Astrocyte (in vitro differentiated cells and primary cell): ENCODE measurements at regions not wholly inside any gene's neighbourhood (a gene's known extent, or its start where the extent isn't known, plus 50 kb on each side); places are given as distances from the start of the nearest gene placed in this dataset.

Experiments
- EZH2 ChIP-seq: IDR thresholded peaks from 2 replicates; pipeline ENCODE4 v1.6.1; 2012; ENCODE audit warnings: mild to moderate bottlenecking, low read length, inconsistent platforms; ENCODE audit not compliant: insufficient read depth
- TF ChIP-seq, protein P1 (sequence below): IDR thresholded peaks from 2 replicates; pipeline ENCODE4 v1.5.1; 2011; ENCODE audit warnings: low read depth, mild to moderate bottlenecking, inconsistent platforms, low read length, moderate library complexity; ENCODE audit not compliant: insufficient read depth

DNA sequence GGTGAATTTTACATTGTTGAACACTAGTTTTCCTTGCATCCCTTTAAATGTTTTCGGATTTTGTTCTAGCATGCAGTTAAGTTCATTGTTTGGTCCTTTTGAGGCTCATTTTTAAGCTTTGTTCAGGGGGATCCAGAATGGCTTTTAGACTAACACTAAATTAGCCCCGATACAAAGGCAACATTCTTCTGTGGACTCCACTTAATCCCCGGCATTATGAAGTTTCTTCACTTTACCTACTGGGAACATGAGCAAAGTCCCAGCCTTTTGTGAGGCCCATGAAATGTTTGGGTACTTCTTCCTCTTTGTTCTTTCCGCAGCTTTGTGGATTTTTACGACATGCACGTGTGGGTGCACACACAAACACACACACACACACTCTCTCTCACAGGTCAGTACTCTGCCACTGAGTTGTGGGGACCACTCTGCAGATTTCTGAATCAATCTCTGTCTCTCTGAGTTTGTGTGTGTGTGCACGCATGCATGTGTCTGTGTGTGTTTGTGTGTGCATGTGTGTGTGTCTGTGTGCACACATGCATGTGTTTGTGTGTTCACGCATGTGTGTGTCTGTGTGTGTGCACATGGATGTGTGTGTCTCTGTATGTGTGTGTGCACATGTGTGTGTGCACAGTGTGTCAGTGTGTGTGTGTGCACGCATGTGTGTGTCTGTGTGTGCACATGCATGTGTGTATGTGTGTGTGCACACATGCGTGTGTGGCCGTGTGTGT is 240.4 kb upstream of the TNRC6C start:
- TF ChIP-seq, protein P1, sequence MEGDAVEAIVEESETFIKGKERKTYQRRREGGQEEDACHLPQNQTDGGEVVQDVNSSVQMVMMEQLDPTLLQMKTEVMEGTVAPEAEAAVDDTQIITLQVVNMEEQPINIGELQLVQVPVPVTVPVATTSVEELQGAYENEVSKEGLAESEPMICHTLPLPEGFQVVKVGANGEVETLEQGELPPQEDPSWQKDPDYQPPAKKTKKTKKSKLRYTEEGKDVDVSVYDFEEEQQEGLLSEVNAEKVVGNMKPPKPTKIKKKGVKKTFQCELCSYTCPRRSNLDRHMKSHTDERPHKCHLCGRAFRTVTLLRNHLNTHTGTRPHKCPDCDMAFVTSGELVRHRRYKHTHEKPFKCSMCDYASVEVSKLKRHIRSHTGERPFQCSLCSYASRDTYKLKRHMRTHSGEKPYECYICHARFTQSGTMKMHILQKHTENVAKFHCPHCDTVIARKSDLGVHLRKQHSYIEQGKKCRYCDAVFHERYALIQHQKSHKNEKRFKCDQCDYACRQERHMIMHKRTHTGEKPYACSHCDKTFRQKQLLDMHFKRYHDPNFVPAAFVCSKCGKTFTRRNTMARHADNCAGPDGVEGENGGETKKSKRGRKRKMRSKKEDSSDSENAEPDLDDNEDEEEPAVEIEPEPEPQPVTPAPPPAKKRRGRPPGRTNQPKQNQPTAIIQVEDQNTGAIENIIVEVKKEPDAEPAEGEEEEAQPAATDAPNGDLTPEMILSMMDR, result no peak
- TF ChIP-seq EZH2, result no peak
